Stimulated activated CD8-positive, alpha-beta memory T cell treated with anti-CD3 and anti-CD28 coated beads, Interleukin-12 subunit alpha, Interleukin-12 subunit beta, amount 100 ng/mL, for 1 hour (primary cell): ENCODE measurements at regions not wholly inside any gene's neighbourhood (a gene's known extent, or its start where the extent isn't known, plus 50 kb on each side); places are given as distances from the start of the nearest gene placed in this dataset.

Experiments used
- DNase-seq: peaks from one replicate; pipeline ENCODE4 v3.0.0-alpha.2; 2020; ENCODE audit warnings: low read depth

- no peak for DNase-seq
Observed at GRCh38 chr10:43002596-43002995, 74.3 kb upstream of the RET start.

GRCh38 chr10:43006490-43006889, 70.4 kb upstream of the RET start:
- DNase-seq = no peak

- no peak for DNase-seq
Observed at GRCh38 chr10:43012578-43012977, 64.3 kb upstream of the RET start.

- no peak for DNase-seq
Observed at GRCh38 chr10:43013065-43013464, 63.8 kb upstream of the RET start.

- no peak for DNase-seq
Observed at GRCh38 chr10:43024524-43024923, 52.3 kb upstream of the RET start.

- no peak for DNase-seq
Observed at GRCh38 chr10:43024942-43025700, 51.7 kb upstream of the RET start.

GRCh38 chr10:43026039-43026973, 50.6 kb upstream of the RET start:
- no peak for DNase-seq
